ENCODE measurements at regions not wholly inside any gene's neighbourhood (a gene's known extent, or its start where the extent isn't known, plus 50 kb on each side); places are given as distances from the start of the nearest gene placed in this dataset.

GRCh38 chr17:14505606-14506005, 204.7 kb downstream of the HS3ST3B1 start:
- no peak for TF ChIP-seq CTCF (IDR thresholded peaks at IDR 0.05; ENCODE audit: control extremely low read depth, extremely low read depth, low read depth, missing control alignments)
- CTCF ChIA-PET = interaction anchor here (1.2 kb wide), 1 partner anchor 9 kb away, joined by 4 read pairs; no protein-coding TSS in a partner anchor
- POLR2A ChIA-PET = no interaction called here
- no peak for DNase-seq (ENCODE audit: extremely low spot score)

GRCh38 chr17:14499976-14500375, 199.1 kb downstream of the HS3ST3B1 start:
- no peak for DNase-seq (ENCODE audit: extremely low spot score)
- no peak for TF ChIP-seq CTCF (IDR thresholded peaks at IDR 0.05; ENCODE audit: control extremely low read depth, extremely low read depth, low read depth, missing control alignments)
- POLR2A ChIA-PET = no interaction called here
- CTCF ChIA-PET = no interaction called here

- ChIA-PET POLR2A (no interaction called here), CTCF (no interaction called here)
- no peak for DNase-seq (ENCODE audit: extremely low spot score)
- TF ChIP-seq CTCF (IDR thresholded peaks at IDR 0.05; ENCODE audit: control extremely low read depth, extremely low read depth, low read depth, missing control alignments) = no peak
These were observed 197.9 kb downstream of the HS3ST3B1 start for GRCh38 chr17:14498812-14499211.

- ChIA-PET POLR2A (no interaction called here), CTCF (no interaction called here)
- no peak for TF ChIP-seq CTCF (IDR thresholded peaks at IDR 0.05; ENCODE audit: control extremely low read depth, extremely low read depth, low read depth, missing control alignments)
- no peak for DNase-seq (ENCODE audit: extremely low spot score)
These were observed 193.3 kb downstream of the HS3ST3B1 start for GRCh38 chr17:14494161-14494560.

GRCh38 chr17:14489986-14490385, 189.1 kb downstream of the HS3ST3B1 start:
- DNase-seq (ENCODE audit: extremely low spot score) = no peak
- TF ChIP-seq CTCF (IDR thresholded peaks at IDR 0.05; ENCODE audit: control extremely low read depth, extremely low read depth, low read depth, missing control alignments) = no peak
- POLR2A ChIA-PET = no interaction called here
- CTCF ChIA-PET = no interaction called here

- TF ChIP-seq CTCF (IDR thresholded peaks at IDR 0.05; ENCODE audit: control extremely low read depth, extremely low read depth, low read depth, missing control alignments) = no peak
- DNase-seq (ENCODE audit: extremely low spot score) = no peak
- CTCF ChIA-PET = no interaction called here
- POLR2A ChIA-PET = no interaction called here
These were observed 188.2 kb downstream of the HS3ST3B1 start for GRCh38 chr17:14488958-14489550.

- TF ChIP-seq CTCF (IDR thresholded peaks at IDR 0.05; ENCODE audit: control extremely low read depth, extremely low read depth, low read depth, missing control alignments) = no peak
- no peak for DNase-seq (ENCODE audit: extremely low spot score)
- CTCF ChIA-PET = no interaction called here
- POLR2A ChIA-PET = no interaction called here
These were observed 186.2 kb downstream of the HS3ST3B1 start for GRCh38 chr17:14487068-14487467.
